SH-SY5Y (cell line): ENCODE measurements at regions not wholly inside any gene's neighbourhood (a gene's known extent, or its start where the extent isn't known, plus 50 kb on each side); places are given as distances from the start of the nearest gene placed in this dataset.

ENCODE experiments used
- GATA2 ChIP-seq: IDR thresholded peaks from 2 replicates; pipeline ENCODE4 v1.6.1; 2011; ENCODE audit warnings: mild to moderate bottlenecking, low read depth, low read length
- GATA3 ChIP-seq: IDR thresholded peaks from 2 replicates; pipeline ENCODE4 v1.6.1; 2011; ENCODE audit warnings: low read depth, mild to moderate bottlenecking, low read length, moderate library complexity

- TF ChIP-seq GATA3 (no peak), GATA2 (no peak)
Measured at GRCh38 chr13:73684286-73684685, 449.9 kb downstream of the KLF12 start.
